ENCODE measurements at regions not wholly inside any gene's neighbourhood (a gene's known extent, or its start where the extent isn't known, plus 50 kb on each side); places are given as distances from the start of the nearest gene placed in this dataset.
"Not testable (repeated sequence)": the region's sequence is repeated elsewhere in the genome, so short reads cannot be mapped to it uniquely, and the experiment has no call there.

- FAIRE-seq, result no peak
These were observed 71.6 kb upstream of the CASZ1 start for GRCh38 chr1:10867914-10868598.

GRCh38 chr1:10868599-10868965 is 72.1 kb upstream of the CASZ1 start:
- FAIRE-seq, result no peak

GRCh38 chr1:10869933-10870332 is 73.5 kb upstream of the CASZ1 start:
- FAIRE-seq, result no peak

GRCh38 chr1:10870493-10871096 is 74.1 kb upstream of the CASZ1 start:
- no peak for FAIRE-seq

GRCh38 chr1:10873189-10873588 is 76.7 kb upstream of the CASZ1 start:
- no peak for FAIRE-seq

- FAIRE-seq, result no peak
These were observed 77.9 kb upstream of the CASZ1 start for GRCh38 chr1:10874351-10874750.

- FAIRE-seq, result no peak
These were observed 81.4 kb upstream of the CASZ1 start for GRCh38 chr1:10877894-10878293.

- no peak for FAIRE-seq
These were observed 82.0 kb upstream of the CASZ1 start for GRCh38 chr1:10878469-10878868.

- FAIRE-seq, result no peak
These were observed 83.6 kb upstream of the CASZ1 start for GRCh38 chr1:10880063-10880462.

GRCh38 chr1:10881046-10881445 is 84.6 kb upstream of the CASZ1 start:
- FAIRE-seq, result no peak

GRCh38 chr1:10882069-10882468 is 85.6 kb upstream of the CASZ1 start:
- FAIRE-seq, result no peak

GRCh38 chr1:10887032-10887431 is 90.6 kb upstream of the CASZ1 start:
- not testable (repeated sequence) for FAIRE-seq

- FAIRE-seq, result no peak
These were observed 91.8 kb upstream of the CASZ1 start for GRCh38 chr1:10888291-10888690.

GRCh38 chr1:10888791-10889649 is 92.6 kb upstream of the CASZ1 start:
- FAIRE-seq, result no peak

- FAIRE-seq, result no peak
These were observed 93.4 kb upstream of the CASZ1 start for GRCh38 chr1:10889650-10890353.

GRCh38 chr1:10890491-10891071 is 94.1 kb upstream of the CASZ1 start:
- no peak for FAIRE-seq

GRCh38 chr1:10891091-10891490 is 94.6 kb upstream of the CASZ1 start:
- FAIRE-seq, result no peak

GRCh38 chr1:10892138-10893065 is 96.0 kb upstream of the CASZ1 start:
- FAIRE-seq, result no peak

GRCh38 chr1:10895621-10896020 is 99.2 kb upstream of the CASZ1 start:
- FAIRE-seq, result no peak

GRCh38 chr1:10896673-10897072 is 100.2 kb upstream of the CASZ1 start:
- no peak for FAIRE-seq

- no peak for FAIRE-seq
These were observed 101.0 kb upstream of the CASZ1 start for GRCh38 chr1:10897321-10897980.
